Spleen (tissue), 11 donors: ENCODE measurements at regions not wholly inside any gene's neighbourhood (a gene's known extent, or its start where the extent isn't known, plus 50 kb on each side); places are given as distances from the start of the nearest gene placed in this dataset.
A peak's percentile ranks its signal among the peaks of the same experiment; 100 is the strongest.

Source experiments
- DNase-seq: peaks from one replicate; pipeline ENCODE4 v3.0.0-alpha.2; 2020
- H3K27ac ChIP-seq, 8 donors: fragments of 200-600 bp; sonication (generic) in 7 of 8; 1 replicate in 4 of 8; 2 replicates in 4 of 8; pipeline versions ENCODE4 v1.5.0 to v1.8.0; 2016 to 2021; ENCODE audit warnings: inconsistent platforms in 4 of 8, mild to moderate bottlenecking in 4 of 8, moderate library complexity in 1 of 8
- H3K27me3 ChIP-seq, 7 donors: fragments of 200-600 bp; sonication (generic) in 6 of 7; replicated peaks in 1 of 7; 1 replicate in 4 of 7; 2 replicates in 3 of 7; pipeline versions ENCODE4 v1.5.0 to v1.8.0; 2016 to 2021; ENCODE audit warnings: inconsistent platforms in 3 of 7, mild to moderate bottlenecking in 1 of 7
- H3K36me3 ChIP-seq, 6 donors: fragments of 200-600 bp; sonication (generic) in 5 of 6; 1 replicate in 4 of 6; 2 replicates in 2 of 6; pipeline versions ENCODE4 v1.5.0 to v1.8.0; 2016 to 2021; ENCODE audit warnings: inconsistent platforms in 2 of 6
- H3K4me1 ChIP-seq, 6 donors: fragments of 200-600 bp; sonication (generic) in 5 of 6; 1 replicate in 3 of 6; 2 replicates in 3 of 6; pipeline versions ENCODE4 v1.5.0 to v1.8.0; 2016 to 2021; ENCODE audit warnings: inconsistent platforms in 3 of 6
- H3K4me3 ChIP-seq, 8 donors: fragments of 200-600 bp; sonication (generic) in 7 of 8; 1 replicate in 4 of 8; 2 replicates in 4 of 8; pipeline versions ENCODE4 v1.5.0 to v1.8.0; 2016 to 2021; ENCODE audit warnings: inconsistent platforms in 4 of 8, mild to moderate bottlenecking in 4 of 8, moderate library complexity in 2 of 8
- H3K9me3 ChIP-seq, 8 donors: fragments of 200-600 bp; sonication (generic) in 7 of 8; 1 replicate in 4 of 8; 2 replicates in 4 of 8; pipeline versions ENCODE4 v1.5.0 to v1.8.0; 2016 to 2021; ENCODE audit warnings: inconsistent platforms in 4 of 8
- CTCF ChIP-seq, 11 experiments: fragments of 200-600 bp in 7 of 11; fragments of 450-650 bp in 4 of 11; sonication (generic) in 4 of 11; IDR thresholded peaks in 8 of 11; conservative IDR thresholded peaks in 3 of 11; 1 replicate in 7 of 11; 2 replicates in 4 of 11; pipeline versions ENCODE4 v1.4.0 to v1.8.0; 2016 to 2021; ENCODE audit warnings: antibody characterized with exemption in 11 of 11, inconsistent platforms in 4 of 11, mild to moderate bottlenecking in 1 of 11
- POLR2A ChIP-seq, 3 donors: fragments of 450-650 bp; IDR thresholded peaks; one replicate each; pipeline ENCODE4 v1.5.1; 2017; ENCODE audit warnings: antibody characterized with exemption in 3 of 3, mild to moderate bottlenecking in 1 of 3
- POLR2AphosphoS5 ChIP-seq, 3 donors: sonication (generic); formaldehyde crosslinking; IDR thresholded peaks; one replicate each; pipeline ENCODE4 v1.5.1; 2017; ENCODE audit warnings: antibody characterized with exemption in 3 of 3
- WGBS, 5 donors: extraction: QIAGEN DNeasy Blood & Tissue Kit in 3 of 5; methylation state at CpG; one replicate each; pipeline versions ENCODE4 v1.1.5 to v1.1.7; 2013 to 2018; 5-methylcytosine and 5-hydroxymethylcytosine counted together
- intact Hi-C: fragments of 100-400 bp; cut with DNase I; formaldehyde crosslinking; loops from one replicate; pipeline ENCODE4 v1.15.0; 2023; ENCODE audit warnings: low total_unique reads
- donor health status: healthy with polysubstance abuse.
- donor health status: DM: no; HTN: no; CAD: no; lungs with moderate emphysema.
- donor health status: DM: no; HTN: no; CAD: no.
- donor health status: Bipolar disorder and iron deficiency.
- donor health status: healthy.
- donor health status: DM: no; HTN: no; CAD: no.
- donor health status: DM: yes; HTN: yes; CAD: no.

DNA sequence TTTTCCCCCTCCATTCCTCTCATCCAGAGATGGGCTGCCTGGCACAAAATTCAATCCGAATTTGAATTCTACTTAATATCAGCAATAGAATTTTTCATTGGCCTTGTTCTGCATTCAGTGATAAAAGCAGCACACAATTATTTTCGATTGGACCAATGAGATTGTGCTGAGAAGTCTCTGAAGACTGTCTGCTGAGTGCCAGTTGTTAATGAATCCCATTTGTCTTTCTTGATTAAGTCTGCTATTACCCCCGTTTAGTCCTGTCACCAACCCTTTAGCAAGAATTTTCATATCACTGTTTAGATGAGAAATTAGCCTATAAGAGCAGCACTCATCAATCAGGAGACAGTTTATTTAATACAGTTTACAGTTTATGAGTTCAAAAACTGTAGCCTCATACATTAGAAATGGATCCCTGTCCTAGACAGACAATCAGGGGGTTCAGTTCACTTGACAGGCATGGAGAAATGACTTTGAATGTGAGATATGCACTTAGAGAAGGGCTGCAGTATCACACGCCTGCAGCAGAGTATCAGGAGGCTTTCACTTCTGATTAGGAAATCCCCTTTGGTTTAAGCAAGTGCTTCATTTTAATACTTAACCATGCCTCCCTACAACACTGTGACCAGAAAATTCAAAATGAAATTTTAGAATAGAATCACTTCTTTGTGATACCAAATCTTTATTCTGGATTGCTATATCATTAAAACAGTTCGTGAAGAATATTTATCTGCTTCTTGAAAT lies 304.7 kb upstream of the PTBP2 start:
- H3K4me3 ChIP-seq, result no peak overlapping the region
- WGBS, 5 donors, result 46 to 56% (median 49%) methylated on average over 5 of the region's 5 CpGs
- H3K4me1 ChIP-seq, result peaks cover 0 to 8% (median 0%) of the 10 kb centered on the region in 6 donors
- H3K27ac ChIP-seq, result peak overlapping the region in 6 of 8 donors; percentile 1 to 63 (median 33)
- no peak for TF ChIP-seq CTCF (IDR thresholded peaks at IDR 0.05 in 8 of 11, conservative IDR thresholded peaks at IDR 0.05 in 3 of 11)
- no peak for TF ChIP-seq POLR2A (IDR thresholded peaks at IDR 0.05)
- no peak for TF ChIP-seq POLR2AphosphoS5 (IDR thresholded peaks at IDR 0.05)
- intact Hi-C loops, result no loop called here
- no peaks in the 10 kb centered on the region for H3K36me3 ChIP-seq
- H3K27me3 ChIP-seq, result no peaks in the 10 kb centered on the region
- DNase-seq, result no peak
- no peaks in the 10 kb centered on the region for H3K9me3 ChIP-seq

DNA sequence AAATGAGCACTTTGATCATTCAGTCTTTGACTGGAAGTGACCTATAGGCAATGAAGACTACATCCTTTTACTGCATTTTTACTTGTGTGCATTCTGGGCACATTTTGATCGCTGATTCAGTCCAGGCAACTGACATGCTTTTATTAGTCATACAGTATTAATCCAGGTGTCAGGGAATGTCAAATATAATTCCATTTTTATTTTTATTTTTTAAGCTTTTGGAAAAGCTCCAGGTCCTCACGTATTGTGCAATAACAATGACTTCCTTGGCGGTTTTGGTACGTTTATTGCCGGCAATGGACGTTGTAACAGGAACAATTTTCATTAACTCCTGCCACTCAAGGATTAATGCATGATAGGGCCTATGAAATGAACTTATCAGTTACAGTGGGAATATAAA lies 302.6 kb upstream of the PTBP2 start:
- no peak for DNase-seq
- no peak for TF ChIP-seq POLR2A (IDR thresholded peaks at IDR 0.05)
- no peak for TF ChIP-seq CTCF (IDR thresholded peaks at IDR 0.05 in 8 of 11, conservative IDR thresholded peaks at IDR 0.05 in 3 of 11)
- no peak for TF ChIP-seq POLR2AphosphoS5 (IDR thresholded peaks at IDR 0.05)
- peak overlapping the region in 1 of 8 donors; percentile 17 for H3K27ac ChIP-seq
- H3K4me1 ChIP-seq, result peaks cover 0 to 8% (median 0%) of the 10 kb centered on the region in 6 donors
- WGBS, 5 donors, result 56 to 76% (median 65%) methylated on average over 6 of the region's 6 CpGs
- no peaks in the 10 kb centered on the region for H3K9me3 ChIP-seq
- H3K27me3 ChIP-seq, result no peaks in the 10 kb centered on the region
- H3K4me3 ChIP-seq, result no peak overlapping the region
- H3K36me3 ChIP-seq, result no peaks in the 10 kb centered on the region
- intact Hi-C loops, result no loop called here

DNA sequence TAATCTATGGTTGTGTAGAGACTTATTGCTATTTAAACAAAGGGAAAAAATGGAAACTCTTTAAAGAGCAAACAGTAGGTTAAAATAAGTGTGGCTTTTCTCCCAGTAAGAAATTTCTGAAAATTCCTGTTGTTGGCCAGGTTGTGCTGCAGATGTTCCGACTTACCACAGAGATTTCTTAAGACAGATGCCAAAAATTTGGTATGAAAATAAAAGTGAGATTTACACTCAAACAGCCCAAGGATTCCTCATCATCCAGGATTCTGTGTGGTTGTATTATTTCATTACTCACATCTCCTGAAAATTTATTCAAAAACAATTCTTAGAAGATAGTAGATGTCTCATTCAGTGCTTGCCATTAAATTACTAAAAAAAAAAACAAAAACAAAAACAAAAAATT lies 296.7 kb upstream of the PTBP2 start:
- Histone ChIP-seq H3K27me3 (no peaks in the 10 kb centered on the region), H3K27ac (no peak overlapping the region), H3K36me3 (no peaks in the 10 kb centered on the region), H3K9me3 (peaks cover 0 to 6% (median 0%) of the 10 kb centered on the region in 8 donors), H3K4me1 (no peaks in the 10 kb centered on the region), H3K4me3 (no peak overlapping the region)
- TF ChIP-seq POLR2AphosphoS5 (IDR thresholded peaks at IDR 0.05), result no peak
- no peak for TF ChIP-seq POLR2A (IDR thresholded peaks at IDR 0.05)
- TF ChIP-seq CTCF (IDR thresholded peaks at IDR 0.05 in 8 of 11, conservative IDR thresholded peaks at IDR 0.05 in 3 of 11), result no peak
- WGBS, 5 donors, result 70 to 86% (median 76%) methylated on average over 1 of the region's 1 CpG
- DNase-seq, result no peak
- intact Hi-C loops, result no loop called here

DNA sequence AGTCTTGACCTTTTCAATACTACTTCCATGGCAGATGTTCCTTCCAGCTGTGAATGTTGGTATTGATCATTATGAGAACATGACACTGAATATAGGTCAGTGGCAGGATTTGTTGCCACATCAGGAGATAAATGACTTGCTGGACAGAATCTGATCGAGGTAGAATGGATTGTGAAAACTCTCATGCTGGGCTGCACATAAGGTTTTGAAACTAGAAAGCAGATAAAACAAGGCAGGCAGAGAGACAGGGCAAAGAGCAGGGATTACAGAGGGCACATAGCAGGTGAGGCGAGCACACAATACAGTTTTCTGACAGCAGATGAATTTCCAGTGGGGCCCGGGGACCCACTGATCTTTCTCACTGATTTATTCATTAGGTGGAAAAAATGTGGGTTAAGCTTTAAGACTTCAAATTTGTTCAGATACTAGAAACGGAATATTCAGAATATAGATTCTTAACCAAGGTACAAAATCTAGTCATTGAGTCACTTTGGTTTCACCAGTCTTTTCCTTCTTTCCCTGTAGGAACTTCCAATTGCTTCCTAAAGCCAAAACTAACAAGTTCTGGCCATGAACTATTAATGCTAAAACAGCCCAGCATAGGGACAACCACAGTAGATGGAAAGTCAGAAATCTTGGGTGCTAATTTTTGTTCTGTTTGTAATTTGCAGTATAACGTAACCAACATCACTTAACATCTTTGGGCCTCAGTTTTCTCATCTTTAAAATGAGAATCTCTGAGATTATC lies 296.0 kb upstream of the PTBP2 start:
- no peaks in the 10 kb centered on the region for H3K27me3 ChIP-seq
- H3K4me3 ChIP-seq, result no peak overlapping the region
- intact Hi-C loops, result no loop called here
- TF ChIP-seq CTCF (IDR thresholded peaks at IDR 0.05 in 8 of 11, conservative IDR thresholded peaks at IDR 0.05 in 3 of 11) (no peak), POLR2AphosphoS5 (IDR thresholded peaks at IDR 0.05) (no peak), POLR2A (IDR thresholded peaks at IDR 0.05) (no peak)
- no peak overlapping the region for H3K27ac ChIP-seq
- no peak for DNase-seq
- peaks cover 0 to 6% (median 0%) of the 10 kb centered on the region in 8 donors for H3K9me3 ChIP-seq
- 63 to 87% (median 80%) methylated on average over 5 of the region's 5 CpGs for WGBS, 5 donors
- no peaks in the 10 kb centered on the region for H3K4me1 ChIP-seq
- no peaks in the 10 kb centered on the region for H3K36me3 ChIP-seq
